K562 (cell line): ENCODE measurements at regions not wholly inside any gene's neighbourhood (a gene's known extent, or its start where the extent isn't known, plus 50 kb on each side); places are given as distances from the start of the nearest gene placed in this dataset.

Experiments
- ATAC-seq: fragments of 200-7000 bp; cut with Tn5 transposase; 3 replicates; pipeline ENCODE4 v1.9.1; 2020; ENCODE audit warnings: moderate library complexity
- BruUV-seq: library from RNA; stranded (reverse); fragments of 400-500 nt; replicated peaks from 2 replicates; lab custom pipeline; 2021; lab: Mats Ljungman, UMichigan
- CTCF ChIA-PET: fragments of 300-600 bp; formaldehyde crosslinking; extraction: SDS; loops from one replicate; lab custom pipeline; 2021; ENCODE audit warnings: low intra/inter-chr PET ratio; lab: Yijun Ruan, JAX
- POLR2A ChIA-PET: fragments of 300-600, 350-650 bp; sonication (Branson Sonifier 250); formaldehyde crosslinking; extraction: SDS; loops from one replicate; lab custom pipeline; 2021; ENCODE audit warnings: antibody characterized with exemption, inconsistent platforms; lab: Yijun Ruan, JAX
- DNase-seq, 4 experiments: peaks; one replicate each; pipeline versions ENCODE4 v3.0.0 to v3.0.0-alpha.2; 2011 to 2018; ENCODE audit warnings: low spot score in 3 of 4, mixed read lengths in 3 of 4; ENCODE audit errors: extremely low read depth in 1 of 4
- FAIRE-seq: peaks from 2 replicates; lab custom pipeline; 2011; peaks lifted over from hg19 to GRCh38; lab: Jason Lieb, UNC
- H2AFZ ChIP-seq: 2 replicates; pipeline ENCODE4 v1.6.0; 2011; ENCODE audit warnings: low read depth, low read length, control low read depth, inconsistent platforms
- H3K27ac ChIP-seq: fragments of 200-600 bp; 3 replicates; pipeline ENCODE4 v1.8.0; 2011; ENCODE audit warnings: low read depth, mild to moderate bottlenecking, control low read depth, inconsistent platforms, low read length, moderate library complexity, mixed read lengths; ENCODE audit errors: extremely low read depth
- H3K27me3 ChIP-seq, 2 experiments: fragments of 300-600 bp in 1 of 2; 2 replicates in 1 of 2; 3 replicates in 1 of 2; pipeline versions ENCODE4 v1.6.0 to v1.8.0; 2011; ENCODE audit warnings: inconsistent platforms in 2 of 2, low read length in 2 of 2, mild to moderate bottlenecking in 1 of 2, mixed read lengths in 1 of 2, moderate library complexity in 1 of 2; ENCODE audit not compliant: control insufficient read depth in 2 of 2, insufficient read depth in 2 of 2
- H3K36me3 ChIP-seq: fragments of 300-600 bp; 3 replicates; pipeline ENCODE4 v1.8.0; 2011; ENCODE audit warnings: mild to moderate bottlenecking, low read length, inconsistent platforms; ENCODE audit not compliant: control insufficient read depth, insufficient read depth
- H3K4me1 ChIP-seq, 2 experiments: fragments of 200-600 bp in 1 of 2; replicated peaks in 1 of 2; 2 replicates in 1 of 2; 3 replicates in 1 of 2; pipeline versions ENCODE4 v1.5.1 to v1.8.0; 2011; ENCODE audit warnings: inconsistent platforms in 2 of 2, low read length in 2 of 2, mild to moderate bottlenecking in 1 of 2, mixed read lengths in 1 of 2, moderate library complexity in 1 of 2; ENCODE audit not compliant: control insufficient read depth in 2 of 2, insufficient read depth in 2 of 2
- H3K4me2 ChIP-seq: 2 replicates; pipeline ENCODE4 v1.6.1; 2011; ENCODE audit warnings: low read length, control low read depth, inconsistent platforms, mixed read lengths; ENCODE audit not compliant: insufficient read depth
- H3K4me3 ChIP-seq: fragments of 200-600 bp; sonication (generic), shearing (Covaris generic); 2 replicates; pipeline ENCODE4 v1.5.1; 2016; ENCODE audit warnings: control low read depth, inconsistent platforms
- H3K79me2 ChIP-seq: fragments of 200-600 bp; 3 replicates; pipeline ENCODE4 v1.8.0; 2011; ENCODE audit warnings: low read length, inconsistent platforms; ENCODE audit not compliant: control insufficient read depth, insufficient read depth
- H3K9ac ChIP-seq, 2 experiments: 2 replicates each; pipeline versions ENCODE4 v1.6.0 to v1.6.1; 2011; ENCODE audit warnings: low read depth in 2 of 2, low read length in 2 of 2, control low read depth in 1 of 2, inconsistent platforms in 1 of 2, mild to moderate bottlenecking in 1 of 2, mixed read lengths in 1 of 2; ENCODE audit not compliant: insufficient read depth in 1 of 2
- H3K9me1 ChIP-seq: one replicate; pipeline ENCODE4 v1.6.0; 2011; ENCODE audit warnings: inconsistent platforms, mild to moderate bottlenecking, low read length, moderate library complexity; ENCODE audit not compliant: control insufficient read depth, insufficient read depth
- H3K9me3 ChIP-seq: replicated peaks from 2 replicates; pipeline ENCODE4 v1.5.1; 2011; ENCODE audit warnings: low read depth, low read length, inconsistent platforms; ENCODE audit not compliant: control insufficient read depth, insufficient read depth
- H4K20me1 ChIP-seq: replicated peaks from 2 replicates; pipeline ENCODE4 v1.6.1; 2011; ENCODE audit warnings: low read length, inconsistent platforms, mixed read lengths; ENCODE audit not compliant: control insufficient read depth, insufficient read depth
- BCLAF1 ChIP-seq, 2 experiments: fragments of 450-650 bp in 1 of 2; IDR thresholded peaks; 2 replicates each; pipeline ENCODE4 v1.6.1; 2011 to 2017; ENCODE audit warnings: low read depth in 2 of 2, antibody characterized with exemption in 1 of 2, borderline replicate concordance in 1 of 2, low read length in 1 of 2, mild to moderate bottlenecking in 1 of 2, mixed read lengths in 1 of 2; ENCODE audit not compliant: control insufficient read depth in 1 of 2
- PBX2 ChIP-seq, 2 experiments: IDR thresholded peaks in 1 of 2; conservative IDR thresholded peaks in 1 of 2; 2 replicates each; pipeline ENCODE4 v1.6.1; 2016; ENCODE audit warnings: low read depth in 2 of 2, mild to moderate bottlenecking in 1 of 2, missing compliant biosample characterization in 1 of 2, missing genetic modification characterization in 1 of 2, moderate library complexity in 1 of 2
- STAG1 ChIP-seq: sonication (generic); formaldehyde crosslinking; IDR thresholded peaks from 2 replicates; pipeline ENCODE4 v1.5.0; 2020; ENCODE audit warnings: missing genetic modification reagents, borderline replicate concordance
- STAT6 ChIP-seq: sonication (generic); formaldehyde crosslinking; IDR thresholded peaks from 2 replicates; pipeline ENCODE4 v1.8.1; 2023; ENCODE audit warnings: mild to moderate bottlenecking, missing genetic modification reagents
- ZNF75A ChIP-seq: fragments of 450-650 bp; formaldehyde crosslinking; IDR thresholded peaks from 2 replicates; pipeline ENCODE4 v1.4.0; 2020; ENCODE audit warnings: mild to moderate bottlenecking
- WGBS: fragments of 100-300 bp; shearing (Covaris generic); methylation state at CpG from one replicate; pipeline ENCODE4 v1.1.6; 2016; ENCODE audit warnings: low coverage, mixed read lengths; ENCODE audit not compliant: insufficient coverage; ENCODE audit errors: missing lambda C conversion rate; 5-methylcytosine and 5-hydroxymethylcytosine counted together
- in situ Hi-C: fragments of 300-500 bp; cut with MboI; formaldehyde crosslinking; loops from 4 replicates; pipeline ENCODE4 v1.15.0; 2018; ENCODE audit warnings: inconsistent platforms, mixed read lengths
- intact Hi-C: fragments of 100-400 bp; cut with micrococcal nuclease; formaldehyde crosslinking; loops from 2 replicates; pipeline ENCODE4 v1.14.2; 2022

- POLR2A ChIA-PET, result interaction anchor here (0.6 kb wide), 1 partner anchor 57 kb away, joined by 3 read pairs; no protein-coding TSS in a partner anchor
- no peak for FAIRE-seq
- CTCF ChIA-PET, result no interaction called here
Measured at GRCh38 chr18:50508228-50508627, 51.7 kb upstream of the MAPK4 start.

GRCh38 chr18:50509012-50509411, 50.9 kb upstream of the MAPK4 start:
- H2AFZ ChIP-seq, result no peak overlapping the region
- CTCF ChIA-PET, result no interaction called here
- no peak overlapping the region for H3K27ac ChIP-seq
- FAIRE-seq, result no peak
- H3K79me2 ChIP-seq, result no peaks in the 10 kb centered on the region
- H3K4me3 ChIP-seq, result no peak overlapping the region
- no peak for DNase-seq
- WGBS, result 0% methylated on average over 4 of the region's 4 CpGs
- intact Hi-C loops, result loop anchor here (5.0 kb wide), 1 partner anchor 353 kb away; no protein-coding TSS in a partner anchor
- H3K4me1 ChIP-seq, result no peaks in the 10 kb centered on the region
- no TSS peak for BruUV-seq
- POLR2A ChIA-PET, result no interaction called here
- H3K36me3 ChIP-seq, result no peaks in the 10 kb centered on the region
- in situ Hi-C loops, result no loop called here
- no peak overlapping the region for H3K4me2 ChIP-seq
- no peak for ATAC-seq
- no peaks in the 10 kb centered on the region for H4K20me1 ChIP-seq
- no peaks in the 10 kb centered on the region for H3K9me3 ChIP-seq
- no peaks in the 10 kb centered on the region for H3K9me1 ChIP-seq
- H3K9ac ChIP-seq, result no peak overlapping the region
- H3K27me3 ChIP-seq, result no peaks in the 10 kb centered on the region
- no peak for TF ChIP-seq STAG1 (CRISPR knock-in tag)
- no peak for TF ChIP-seq STAT6 (CRISPR knock-in tag)
- TF ChIP-seq BCLAF1 (IDR thresholded peaks at IDR 0.05; ENCODE audit: borderline replicate concordance in 1 of 2, control insufficient read depth in 1 of 2, low read depth in 2 of 2, low read length in 1 of 2), result no peak
- TF ChIP-seq PBX2 (CRISPR knock-in tag; IDR thresholded peaks at IDR 0.05; ENCODE audit: low read depth), result no peak
- TF ChIP-seq PBX2 (tag; conservative IDR thresholded peaks at IDR 0.05; ENCODE audit: low read depth), result no peak

More at GRCh38 chr18:50508228-50508627, 51.7 kb upstream of the MAPK4 start:
- Histone ChIP-seq H3K79me2 (no peaks in the 10 kb centered on the region), H3K9me3 (no peaks in the 10 kb centered on the region), H3K27me3 (no peaks in the 10 kb centered on the region), H4K20me1 (no peaks in the 10 kb centered on the region), H3K36me3 (no peaks in the 10 kb centered on the region), H3K4me3 (no peak overlapping the region), H3K4me1 (no peaks in the 10 kb centered on the region), H3K9ac (no peak overlapping the region), H3K27ac (no peak overlapping the region), H3K9me1 (no peaks in the 10 kb centered on the region), H3K4me2 (no peak overlapping the region), H2AFZ (no peak overlapping the region)
- no peak for DNase-seq
- in situ Hi-C loops, result no loop called here
- 0% methylated on average over 1 of the region's 1 CpG for WGBS
- no TSS peak for BruUV-seq
- ATAC-seq, result no peak
- intact Hi-C loops, result loop anchor here (5.0 kb wide), 1 partner anchor 354 kb away; no protein-coding TSS in a partner anchor
- TF ChIP-seq ZNF75A (CRISPR knock-in tag), result no peak
